Activated T-cell treated with anti-CD3 and anti-CD28 coated beads, Interleukin-2, amount 50 U/mL, for 72 hours (primary cell): ENCODE measurements at regions not wholly inside any gene's neighbourhood (a gene's known extent, or its start where the extent isn't known, plus 50 kb on each side); places are given as distances from the start of the nearest gene placed in this dataset.

Source experiments
- ATAC-seq, 2 donors: fragments of 150-1000 bp; cut with Tn5 transposase; replicated peaks in 1 of 2; 2 replicates each; pipeline ENCODE4 v1.10.0; 2021; ENCODE audit warnings: moderate library complexity in 2 of 2, mild to moderate bottlenecking in 1 of 2
- DNase-seq, 2 donors: peaks; one replicate each; pipeline ENCODE4 v3.0.0; 2021 to 2022; ENCODE audit warnings: mixed read lengths in 1 of 2
- H3K27ac Mint-ChIP-seq: one replicate; pipeline ENCODE4 v1.8.0; 2022; ENCODE audit warnings: mild to moderate bottlenecking, moderate library complexity, mixed read lengths
- H3K27me3 Mint-ChIP-seq: one replicate; pipeline ENCODE4 v1.8.0; 2022; ENCODE audit warnings: low read depth, mixed read lengths
- H3K36me3 Mint-ChIP-seq, 2 donors: one replicate each; pipeline ENCODE4 v1.8.0; 2022; ENCODE audit warnings: mixed read lengths in 2 of 2, mild to moderate bottlenecking in 1 of 2; ENCODE audit not compliant: insufficient read depth in 2 of 2
- H3K4me1 Mint-ChIP-seq: one replicate; pipeline ENCODE4 v1.8.0; 2022; ENCODE audit warnings: low read depth, mixed read lengths
- H3K4me3 Mint-ChIP-seq, 2 donors: one replicate each; pipeline ENCODE4 v1.8.0; 2022; ENCODE audit warnings: mild to moderate bottlenecking in 2 of 2, mixed read lengths in 2 of 2, moderate library complexity in 2 of 2
- H3K9me3 Mint-ChIP-seq, 2 donors: one replicate each; pipeline ENCODE4 v1.8.0; 2022; ENCODE audit warnings: mixed read lengths in 2 of 2

DNA sequence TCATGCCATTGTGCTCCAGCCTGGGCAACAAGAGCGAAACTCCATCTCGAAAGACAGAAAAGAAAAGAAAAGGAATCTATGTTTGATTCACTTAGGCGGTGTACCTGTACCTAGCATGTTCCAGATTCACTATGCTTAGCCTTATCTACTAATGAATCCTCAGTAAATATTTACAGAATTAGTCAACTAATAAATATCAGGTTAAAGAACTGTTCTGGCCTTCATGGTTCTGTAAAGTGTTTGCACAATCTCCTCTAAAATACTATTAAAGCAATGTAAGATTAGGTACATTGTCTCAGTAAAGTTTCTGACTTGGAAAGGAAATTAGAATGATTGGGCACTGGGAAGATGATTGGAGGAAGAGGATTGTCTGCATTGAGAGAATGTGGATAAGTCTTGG lies 2770.4 kb downstream of the PCDH9 start:
- Mint-ChIP-seq H3K27me3 (no peaks in the 10 kb centered on the region), H3K4me3 (no peak overlapping the region), H3K9me3 (peaks cover 4 to 6% of the 10 kb centered on the region in 2 donors), H3K27ac (no peak overlapping the region), H3K4me1 (no peaks in the 10 kb centered on the region), H3K36me3 (no peaks in the 10 kb centered on the region)
- DNase-seq (no peak), ATAC-seq (no peak)

DNA sequence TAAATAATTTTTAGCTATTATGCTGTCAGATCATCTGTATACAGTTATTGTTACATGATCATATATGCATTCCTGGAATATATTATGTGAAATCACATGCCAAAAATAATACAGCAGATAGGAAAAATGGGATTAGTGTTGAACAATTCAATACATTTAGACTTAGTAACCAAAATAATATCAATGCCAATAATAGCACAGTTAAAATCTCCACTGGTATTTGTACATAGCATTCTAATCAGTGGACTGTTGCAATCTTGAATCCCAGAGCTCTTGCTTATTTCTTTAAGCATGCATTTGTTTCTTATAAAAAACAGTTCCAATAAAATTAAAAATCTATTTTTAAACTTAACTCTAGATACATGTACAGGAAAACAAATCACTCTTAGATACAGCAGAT lies 2772.2 kb downstream of the PCDH9 start:
- no peak for ATAC-seq
- DNase-seq = no peak
- peaks cover 5 to 7% of the 10 kb centered on the region in 2 donors for H3K9me3 Mint-ChIP-seq
- no peak overlapping the region for H3K4me3 Mint-ChIP-seq
- H3K36me3 Mint-ChIP-seq = no peaks in the 10 kb centered on the region
- H3K27ac Mint-ChIP-seq = no peak overlapping the region
- no peaks in the 10 kb centered on the region for H3K27me3 Mint-ChIP-seq
- no peaks in the 10 kb centered on the region for H3K4me1 Mint-ChIP-seq

DNA sequence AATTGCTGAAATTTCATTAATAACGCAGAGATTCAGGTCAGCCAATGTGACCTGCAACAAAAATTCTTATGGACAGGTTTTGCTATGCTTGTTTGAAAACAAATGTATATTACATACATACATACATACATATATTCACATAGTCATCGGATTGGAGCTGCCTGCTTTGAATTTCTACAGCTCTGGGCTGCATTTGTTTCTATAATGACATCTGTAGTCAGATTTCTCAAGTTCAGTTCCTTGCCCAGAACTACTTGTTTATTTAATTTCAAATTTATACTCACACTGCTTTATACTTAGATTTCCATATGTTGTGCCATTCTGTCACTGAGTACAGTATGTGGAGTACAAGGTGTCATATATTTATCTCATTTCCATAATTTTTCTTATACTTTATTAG lies 2775.0 kb downstream of the PCDH9 start:
- Mint-ChIP-seq H3K4me1 (no peaks in the 10 kb centered on the region), H3K27me3 (no peaks in the 10 kb centered on the region), H3K36me3 (no peaks in the 10 kb centered on the region), H3K27ac (no peak overlapping the region), H3K9me3 (peaks cover 5% of the 10 kb centered on the region in 2 donors), H3K4me3 (no peak overlapping the region)
- no peak for DNase-seq
- no peak for ATAC-seq

DNA sequence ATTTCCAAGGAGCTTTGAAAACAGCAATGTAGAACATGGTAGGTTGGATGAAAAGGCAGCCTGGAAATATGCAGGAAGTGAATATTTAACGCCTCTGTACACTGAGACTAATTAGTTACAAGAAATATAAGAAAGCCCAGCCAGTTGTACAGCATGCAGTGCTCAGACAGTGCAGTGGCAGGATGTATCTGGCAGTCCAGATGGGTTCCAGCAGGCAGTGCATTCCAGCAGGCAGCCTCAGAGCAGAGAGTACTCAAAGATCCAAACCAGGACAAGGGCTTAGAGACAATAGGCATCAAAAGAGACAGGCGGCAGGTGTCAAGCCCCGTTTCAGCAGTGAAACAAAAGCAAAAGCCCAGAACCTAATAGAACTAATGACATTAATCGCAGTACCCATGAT lies 2776.3 kb downstream of the PCDH9 start:
- peaks cover 1 to 2% of the 10 kb centered on the region in 2 donors for H3K9me3 Mint-ChIP-seq
- H3K4me1 Mint-ChIP-seq = no peaks in the 10 kb centered on the region
- H3K36me3 Mint-ChIP-seq = no peaks in the 10 kb centered on the region
- DNase-seq (no peak), ATAC-seq (no peak)
- H3K27ac Mint-ChIP-seq = no peak overlapping the region
- no peak overlapping the region for H3K4me3 Mint-ChIP-seq
- no peaks in the 10 kb centered on the region for H3K27me3 Mint-ChIP-seq

DNA sequence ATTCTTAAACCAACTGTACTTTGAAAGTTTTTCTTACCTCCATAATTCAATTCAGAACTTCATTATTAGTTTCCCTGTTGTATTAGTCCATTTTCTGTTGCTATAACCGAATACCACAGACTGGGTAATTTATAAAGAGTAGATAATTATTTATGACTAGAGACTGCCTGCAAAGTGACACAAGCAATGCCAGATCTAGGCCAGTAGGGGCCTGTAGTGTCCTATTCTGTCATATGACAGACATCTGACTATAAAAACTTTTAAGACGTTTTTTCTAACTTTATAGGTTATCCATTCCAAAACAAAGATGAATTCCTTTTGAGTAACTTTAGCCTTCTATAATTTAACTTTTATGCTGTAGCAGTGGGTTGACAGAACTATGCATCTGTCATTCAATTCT lies 2783.8 kb downstream of the PCDH9 start:
- no peaks in the 10 kb centered on the region for H3K36me3 Mint-ChIP-seq
- no peaks in the 10 kb centered on the region for H3K27me3 Mint-ChIP-seq
- H3K27ac Mint-ChIP-seq = no peak overlapping the region
- ATAC-seq (no peak), DNase-seq (no peak)
- peaks cover 0 to 6% of the 10 kb centered on the region in 2 donors for H3K9me3 Mint-ChIP-seq
- H3K4me3 Mint-ChIP-seq = no peak overlapping the region
- no peaks in the 10 kb centered on the region for H3K4me1 Mint-ChIP-seq

DNA sequence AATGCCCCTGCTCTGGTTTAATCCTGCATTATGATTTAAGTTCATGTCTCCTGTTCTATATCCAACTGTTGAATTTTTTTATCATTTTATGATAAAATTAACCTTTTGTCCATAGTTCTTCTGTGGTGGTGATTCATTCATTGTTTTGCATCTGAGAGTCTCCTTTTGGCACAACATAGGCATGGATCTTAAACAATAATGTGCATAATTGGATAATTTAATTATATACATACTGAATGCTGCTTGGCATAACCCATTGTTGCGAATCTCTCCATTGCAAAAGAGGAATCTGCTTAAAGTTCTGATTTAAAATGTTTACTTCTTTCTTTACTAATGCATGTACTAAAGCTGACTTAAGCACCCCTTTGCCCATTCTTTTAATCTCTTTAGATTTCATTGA lies 2788.4 kb downstream of the PCDH9 start:
- no peak for ATAC-seq
- H3K27ac Mint-ChIP-seq = no peak overlapping the region
- H3K4me1 Mint-ChIP-seq = no peaks in the 10 kb centered on the region
- no peaks in the 10 kb centered on the region for H3K27me3 Mint-ChIP-seq
- peaks cover 4 to 5% of the 10 kb centered on the region in 2 donors for H3K9me3 Mint-ChIP-seq
- no peak overlapping the region for H3K4me3 Mint-ChIP-seq
- no peaks in the 10 kb centered on the region for H3K36me3 Mint-ChIP-seq
- no peak for DNase-seq

DNA sequence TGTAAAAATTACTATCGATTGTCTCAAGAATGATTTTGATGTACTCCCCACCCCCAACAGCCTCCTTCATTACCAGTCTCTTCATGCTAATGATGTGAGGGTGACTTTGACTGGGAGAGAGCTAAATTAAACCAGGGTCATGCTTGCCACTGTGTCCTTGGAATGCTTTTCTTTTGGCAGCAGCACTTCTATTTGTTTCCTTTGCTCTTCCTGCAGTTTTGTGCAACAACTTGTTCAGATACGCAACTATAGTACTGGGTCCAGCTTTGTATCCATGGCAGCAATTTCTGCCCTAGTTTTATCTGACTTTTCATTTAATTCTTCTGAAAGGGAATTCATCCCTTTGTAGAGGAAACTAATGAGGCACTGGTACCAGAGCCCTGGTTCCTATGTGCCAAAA lies 2792.1 kb downstream of the PCDH9 start:
- Mint-ChIP-seq H3K27ac (no peak overlapping the region), H3K36me3 (no peaks in the 10 kb centered on the region), H3K4me1 (no peaks in the 10 kb centered on the region), H3K9me3 (peaks cover 9 to 10% of the 10 kb centered on the region in 2 donors), H3K27me3 (no peaks in the 10 kb centered on the region), H3K4me3 (no peak overlapping the region)
- no peak for DNase-seq
- ATAC-seq = no peak

DNA sequence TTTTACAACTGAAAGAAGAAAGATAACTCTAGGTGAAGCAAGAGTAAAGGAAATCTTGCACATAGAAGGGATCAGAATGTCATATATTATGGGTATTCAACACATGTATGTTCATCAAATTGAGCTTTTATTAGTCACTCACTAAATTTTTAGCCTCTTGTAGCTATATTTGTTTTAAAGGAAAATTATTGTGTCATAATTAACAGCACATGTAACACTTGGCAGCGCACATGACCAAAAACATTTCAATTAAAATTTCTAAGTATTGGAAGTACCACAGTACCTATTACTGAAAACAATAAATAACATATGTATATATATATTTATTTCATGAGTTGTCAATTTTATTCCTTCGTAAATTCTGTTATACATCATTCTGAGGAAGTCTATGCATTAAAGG lies 2800.4 kb downstream of the PCDH9 start:
- H3K4me1 Mint-ChIP-seq = no peaks in the 10 kb centered on the region
- no peaks in the 10 kb centered on the region for H3K36me3 Mint-ChIP-seq
- no peak overlapping the region for H3K4me3 Mint-ChIP-seq
- DNase-seq = no peak
- H3K9me3 Mint-ChIP-seq = no peaks in the 10 kb centered on the region
- H3K27ac Mint-ChIP-seq = no peak overlapping the region
- ATAC-seq = no peak
- no peaks in the 10 kb centered on the region for H3K27me3 Mint-ChIP-seq

DNA sequence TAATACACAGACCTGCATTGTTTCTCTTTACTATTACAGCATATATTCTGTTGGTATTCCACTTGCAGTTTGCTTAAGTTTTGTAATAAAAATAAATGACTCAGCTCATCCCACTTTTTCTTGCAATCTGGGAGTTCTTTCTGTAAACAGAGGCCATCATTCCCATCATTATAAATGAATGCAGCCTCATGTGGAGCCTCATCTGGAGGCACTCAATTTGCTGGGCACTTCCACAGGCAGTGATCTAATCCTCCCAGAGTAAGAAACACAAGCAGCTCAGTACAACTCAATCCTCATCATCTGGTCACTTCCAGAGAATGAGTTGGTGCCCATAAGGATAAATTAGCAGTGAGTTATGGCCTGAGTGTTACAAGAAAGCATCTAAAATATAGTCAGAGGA lies 2801.9 kb downstream of the PCDH9 start:
- Mint-ChIP-seq H3K27ac (no peak overlapping the region), H3K9me3 (no peaks in the 10 kb centered on the region), H3K27me3 (no peaks in the 10 kb centered on the region), H3K4me1 (no peaks in the 10 kb centered on the region), H3K36me3 (no peaks in the 10 kb centered on the region), H3K4me3 (no peak overlapping the region)
- DNase-seq = no peak
- ATAC-seq = no peak

DNA sequence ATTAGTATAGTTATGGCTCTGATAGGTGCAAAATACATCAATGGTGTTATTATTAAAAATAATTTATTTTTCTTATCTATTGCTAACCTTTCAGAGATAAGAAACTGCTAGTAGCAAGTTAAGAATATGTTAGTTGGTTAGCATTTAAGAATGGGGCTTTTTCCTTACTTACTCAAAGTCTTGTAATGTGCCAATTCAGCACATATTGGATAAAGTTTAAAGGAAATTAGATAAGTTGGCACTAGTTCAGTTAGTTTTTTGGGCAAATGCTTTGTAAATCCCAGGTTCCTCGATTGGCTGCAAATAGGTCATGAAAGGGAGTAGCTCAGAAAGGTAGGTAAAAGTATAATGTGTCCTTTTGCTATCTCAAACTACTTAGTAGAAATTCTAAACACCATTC lies 2806.7 kb downstream of the PCDH9 start:
- no peak for DNase-seq
- H3K27me3 Mint-ChIP-seq = no peaks in the 10 kb centered on the region
- H3K27ac Mint-ChIP-seq = no peak overlapping the region
- no peak overlapping the region for H3K4me3 Mint-ChIP-seq
- H3K36me3 Mint-ChIP-seq = no peaks in the 10 kb centered on the region
- H3K4me1 Mint-ChIP-seq = no peaks in the 10 kb centered on the region
- peaks cover 0 to 1% of the 10 kb centered on the region in 2 donors for H3K9me3 Mint-ChIP-seq
- no peak for ATAC-seq

DNA sequence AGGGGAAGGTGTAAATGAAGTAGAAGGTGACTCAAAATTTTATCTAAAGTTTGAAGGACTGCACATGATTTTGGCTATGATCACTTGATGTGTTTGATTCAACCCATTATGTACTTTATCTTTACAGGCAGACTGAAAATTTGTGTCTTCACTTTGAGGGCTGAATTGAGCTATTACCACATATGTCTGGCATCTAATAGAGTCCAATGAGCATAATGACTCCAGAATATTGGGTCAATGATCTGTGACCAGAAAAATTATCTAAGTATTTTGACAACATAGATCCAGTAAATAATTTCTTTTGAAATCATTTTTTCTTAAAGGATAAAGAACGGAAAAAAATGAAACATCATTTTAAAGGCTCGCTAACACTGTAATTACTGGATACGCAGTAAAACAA lies 2810.0 kb downstream of the PCDH9 start:
- no peak for ATAC-seq
- Mint-ChIP-seq H3K27ac (no peak overlapping the region), H3K4me3 (no peak overlapping the region), H3K4me1 (no peaks in the 10 kb centered on the region), H3K9me3 (peaks cover 0 to 3% of the 10 kb centered on the region in 2 donors), H3K36me3 (no peaks in the 10 kb centered on the region), H3K27me3 (no peaks in the 10 kb centered on the region)
- DNase-seq = no peak

DNA sequence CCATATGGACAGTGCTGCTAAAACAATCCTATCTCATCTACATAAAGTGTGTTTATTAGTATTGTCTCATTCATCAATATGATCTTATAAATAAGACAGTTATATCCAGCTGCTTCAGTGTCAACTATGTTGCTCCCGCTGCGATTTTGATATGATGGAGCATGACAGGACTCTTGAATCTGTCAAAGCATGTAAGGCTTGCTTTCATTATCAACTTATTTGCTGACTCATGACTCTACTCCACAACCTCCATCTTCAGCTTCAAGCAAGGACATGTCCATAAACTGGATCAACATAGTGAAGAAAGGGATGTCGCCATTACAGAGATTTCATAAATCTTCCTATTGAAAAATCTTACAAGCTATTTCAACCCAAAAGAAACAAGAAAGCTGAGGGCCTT lies 2812.6 kb downstream of the PCDH9 start:
- Mint-ChIP-seq H3K27ac (no peak overlapping the region), H3K4me3 (no peak overlapping the region), H3K36me3 (no peaks in the 10 kb centered on the region), H3K4me1 (no peaks in the 10 kb centered on the region), H3K9me3 (peaks cover 0 to 3% of the 10 kb centered on the region in 2 donors), H3K27me3 (no peaks in the 10 kb centered on the region)
- DNase-seq (no peak), ATAC-seq (no peak)

DNA sequence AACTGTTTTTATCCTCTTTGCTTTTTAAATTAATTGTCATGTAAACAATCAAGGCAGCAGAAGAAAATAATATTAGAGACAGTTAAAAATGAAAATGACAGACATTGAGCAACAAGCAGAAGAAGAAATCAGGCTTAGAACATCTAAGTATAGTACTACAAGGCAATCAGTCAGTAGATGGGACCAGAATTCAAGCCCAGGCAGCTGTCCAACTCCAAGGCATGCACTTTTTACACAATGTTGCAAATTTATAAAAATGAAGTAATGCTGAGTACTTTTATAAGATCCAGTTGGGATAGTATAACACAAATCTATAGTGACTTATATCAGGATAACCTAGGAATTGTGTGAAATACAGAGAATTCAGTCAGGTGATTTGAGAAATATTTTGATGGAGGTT lies 2815.8 kb downstream of the PCDH9 start:
- no peak for ATAC-seq
- Mint-ChIP-seq H3K4me3 (no peak overlapping the region), H3K27me3 (no peaks in the 10 kb centered on the region)

DNA sequence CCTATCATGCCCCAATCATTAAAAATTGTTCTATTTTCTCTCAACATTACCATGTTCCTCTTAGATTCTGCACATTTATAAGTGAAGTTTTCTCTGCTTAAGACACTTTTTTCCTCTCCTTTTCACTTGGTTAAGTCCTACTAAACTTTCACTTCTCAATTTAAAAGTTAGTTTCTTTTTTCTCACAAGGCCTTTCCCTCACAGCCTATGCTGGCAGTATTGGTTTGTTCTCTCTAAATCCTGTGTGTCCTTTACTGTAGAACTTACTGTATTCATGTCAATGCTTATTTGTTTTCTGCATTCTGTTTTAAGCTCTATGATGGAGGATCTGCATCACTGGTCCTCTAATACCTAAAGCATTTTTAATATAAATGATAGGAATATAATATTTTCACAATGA lies 2816.6 kb downstream of the PCDH9 start:
- Mint-ChIP-seq H3K4me1 (no peaks in the 10 kb centered on the region), H3K27me3 (no peaks in the 10 kb centered on the region), H3K36me3 (no peaks in the 10 kb centered on the region), H3K9me3 (peaks cover 4 to 5% of the 10 kb centered on the region in 2 donors), H3K27ac (no peak overlapping the region), H3K4me3 (no peak overlapping the region)
- ATAC-seq = no peak
- no peak for DNase-seq

More for the DNA sequence above, 2815.8 kb downstream of the PCDH9 start:
- Mint-ChIP-seq H3K27ac (no peak overlapping the region), H3K4me1 (no peaks in the 10 kb centered on the region), H3K36me3 (no peaks in the 10 kb centered on the region), H3K9me3 (peaks cover 1 to 2% of the 10 kb centered on the region in 2 donors)
- no peak for DNase-seq
